ENCODE measurements at regions not wholly inside any gene's neighbourhood (a gene's known extent, or its start where the extent isn't known, plus 50 kb on each side); places are given as distances from the start of the nearest gene placed in this dataset.

DNA sequence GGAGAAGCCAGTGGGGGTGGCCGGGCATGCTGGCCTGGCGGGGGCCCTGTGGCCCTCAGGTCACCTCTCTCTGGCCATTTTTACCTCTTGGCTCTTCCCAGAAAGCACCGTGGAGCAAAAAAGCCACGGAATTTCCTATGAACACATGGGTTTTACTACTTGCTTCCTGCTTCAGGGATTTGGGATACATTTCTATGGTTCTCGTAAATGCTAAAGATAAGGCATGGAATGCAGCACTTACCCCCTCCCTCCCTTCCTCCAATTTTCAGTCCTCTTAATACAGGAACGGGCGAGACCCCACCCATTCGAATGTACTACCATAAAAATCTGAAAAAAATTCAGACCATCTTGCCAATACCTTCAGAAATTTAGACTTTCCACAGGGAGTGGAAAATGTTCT lies 279.7 kb downstream of the ARHGAP12 start:
- Histone ChIP-seq H3K27me3 (ENCODE audit: control insufficient read depth in 4 of 4, insufficient read depth in 4 of 4, low read length in 3 of 4) (no peaks in the 10 kb centered on the region), H3K4me3 (ENCODE audit: low read depth in 1 of 3, low read length in 3 of 3) (no peak overlapping the region), H3K9me3 (ENCODE audit: control insufficient read depth in 4 of 4, low read length in 3 of 4) (no peaks in the 10 kb centered on the region), H3K9ac (ENCODE audit: low read depth in 1 of 2, low read length in 2 of 2) (no peak overlapping the region), H3K36me3 (ENCODE audit: control insufficient read depth in 4 of 4, insufficient read depth in 3 of 4, low read depth in 1 of 4, low read length in 3 of 4) (no peaks in the 10 kb centered on the region), H3K4me1 (ENCODE audit: control insufficient read depth in 4 of 4, insufficient read depth in 4 of 4, low read length in 3 of 4) (no peaks in the 10 kb centered on the region), H3K27ac (ENCODE audit: low read depth in 1 of 2, low read length in 2 of 2) (no peak overlapping the region)
- TF ChIP-seq FOXA1 (IDR thresholded peaks at IDR 0.05) (no peak), RXRA (IDR thresholded peaks at IDR 0.05) (no peak), HNF4A (conservative IDR thresholded peaks at IDR 0.05) (no peak), TAF1 (conservative IDR thresholded peaks at IDR 0.05) (no peak), GABPA (IDR thresholded peaks at IDR 0.05 in 1 of 2, conservative IDR thresholded peaks at IDR 0.05 in 1 of 2) (no peak), EGR1 (IDR thresholded peaks at IDR 0.05; ENCODE audit: low read depth in 2 of 2) (no peak), YY1 (IDR thresholded peaks at IDR 0.05) (no peak)
- TF ChIP-seq, protein P1, sequence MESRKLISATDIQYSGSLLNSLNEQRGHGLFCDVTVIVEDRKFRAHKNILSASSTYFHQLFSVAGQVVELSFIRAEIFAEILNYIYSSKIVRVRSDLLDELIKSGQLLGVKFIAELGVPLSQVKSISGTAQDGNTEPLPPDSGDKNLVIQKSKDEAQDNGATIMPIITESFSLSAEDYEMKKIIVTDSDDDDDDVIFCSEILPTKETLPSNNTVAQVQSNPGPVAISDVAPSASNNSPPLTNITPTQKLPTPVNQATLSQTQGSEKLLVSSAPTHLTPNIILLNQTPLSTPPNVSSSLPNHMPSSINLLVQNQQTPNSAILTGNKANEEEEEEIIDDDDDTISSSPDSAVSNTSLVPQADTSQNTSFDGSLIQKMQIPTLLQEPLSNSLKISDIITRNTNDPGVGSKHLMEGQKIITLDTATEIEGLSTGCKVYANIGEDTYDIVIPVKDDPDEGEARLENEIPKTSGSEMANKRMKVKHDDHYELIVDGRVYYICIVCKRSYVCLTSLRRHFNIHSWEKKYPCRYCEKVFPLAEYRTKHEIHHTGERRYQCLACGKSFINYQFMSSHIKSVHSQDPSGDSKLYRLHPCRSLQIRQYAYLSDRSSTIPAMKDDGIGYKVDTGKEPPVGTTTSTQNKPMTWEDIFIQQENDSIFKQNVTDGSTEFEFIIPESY (IDR thresholded peaks at IDR 0.05), result no peak
- DNase-seq (ENCODE audit: low spot score), result no peak
- WGBS, result 70% methylated on average over 8 of the region's 8 CpGs

DNA sequence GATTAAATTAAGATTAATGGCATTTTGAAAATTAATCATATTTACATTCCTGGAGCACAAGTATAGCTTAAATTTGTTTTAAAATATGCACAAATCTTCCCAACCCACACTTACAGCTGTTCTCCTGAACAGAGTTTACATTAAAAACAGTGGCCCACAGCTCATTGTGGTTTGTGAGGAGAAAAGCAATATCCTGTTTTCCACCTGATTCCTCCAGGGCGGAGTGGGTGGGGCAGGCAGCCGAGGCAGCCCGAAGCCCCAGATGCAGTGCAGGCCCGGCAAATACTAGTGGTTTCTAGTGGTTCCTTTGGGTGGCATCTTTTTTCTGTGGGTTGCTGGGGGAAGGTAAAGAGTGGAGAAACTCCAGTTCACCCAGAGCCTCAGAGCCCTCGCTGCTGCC lies 280.8 kb downstream of the ARHGAP12 start:
- no peaks in the 10 kb centered on the region for H3K4me1 ChIP-seq (ENCODE audit: control insufficient read depth in 4 of 4, insufficient read depth in 4 of 4, low read length in 3 of 4)
- DNase-seq (ENCODE audit: low spot score), result no peak
- no peak overlapping the region for H3K27ac ChIP-seq (ENCODE audit: low read depth in 1 of 2, low read length in 2 of 2)
- no peak for TF ChIP-seq RXRA (IDR thresholded peaks at IDR 0.05)
- no peak for TF ChIP-seq EGR1 (IDR thresholded peaks at IDR 0.05; ENCODE audit: low read depth in 2 of 2)
- TF ChIP-seq YY1 (IDR thresholded peaks at IDR 0.05), result no peak
- TF ChIP-seq, protein P1 (IDR thresholded peaks at IDR 0.05), result no peak
- TF ChIP-seq, protein P2, sequence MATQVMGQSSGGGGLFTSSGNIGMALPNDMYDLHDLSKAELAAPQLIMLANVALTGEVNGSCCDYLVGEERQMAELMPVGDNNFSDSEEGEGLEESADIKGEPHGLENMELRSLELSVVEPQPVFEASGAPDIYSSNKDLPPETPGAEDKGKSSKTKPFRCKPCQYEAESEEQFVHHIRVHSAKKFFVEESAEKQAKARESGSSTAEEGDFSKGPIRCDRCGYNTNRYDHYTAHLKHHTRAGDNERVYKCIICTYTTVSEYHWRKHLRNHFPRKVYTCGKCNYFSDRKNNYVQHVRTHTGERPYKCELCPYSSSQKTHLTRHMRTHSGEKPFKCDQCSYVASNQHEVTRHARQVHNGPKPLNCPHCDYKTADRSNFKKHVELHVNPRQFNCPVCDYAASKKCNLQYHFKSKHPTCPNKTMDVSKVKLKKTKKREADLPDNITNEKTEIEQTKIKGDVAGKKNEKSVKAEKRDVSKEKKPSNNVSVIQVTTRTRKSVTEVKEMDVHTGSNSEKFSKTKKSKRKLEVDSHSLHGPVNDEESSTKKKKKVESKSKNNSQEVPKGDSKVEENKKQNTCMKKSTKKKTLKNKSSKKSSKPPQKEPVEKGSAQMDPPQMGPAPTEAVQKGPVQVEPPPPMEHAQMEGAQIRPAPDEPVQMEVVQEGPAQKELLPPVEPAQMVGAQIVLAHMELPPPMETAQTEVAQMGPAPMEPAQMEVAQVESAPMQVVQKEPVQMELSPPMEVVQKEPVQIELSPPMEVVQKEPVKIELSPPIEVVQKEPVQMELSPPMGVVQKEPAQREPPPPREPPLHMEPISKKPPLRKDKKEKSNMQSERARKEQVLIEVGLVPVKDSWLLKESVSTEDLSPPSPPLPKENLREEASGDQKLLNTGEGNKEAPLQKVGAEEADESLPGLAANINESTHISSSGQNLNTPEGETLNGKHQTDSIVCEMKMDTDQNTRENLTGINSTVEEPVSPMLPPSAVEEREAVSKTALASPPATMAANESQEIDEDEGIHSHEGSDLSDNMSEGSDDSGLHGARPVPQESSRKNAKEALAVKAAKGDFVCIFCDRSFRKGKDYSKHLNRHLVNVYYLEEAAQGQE (IDR thresholded peaks at IDR 0.05), result no peak
- H3K9me3 ChIP-seq (ENCODE audit: control insufficient read depth in 4 of 4, low read length in 3 of 4), result no peaks in the 10 kb centered on the region
- 85% methylated on average over 5 of the region's 5 CpGs for WGBS
- no peak overlapping the region for H3K4me3 ChIP-seq (ENCODE audit: low read depth in 1 of 3, low read length in 3 of 3)
- H3K27me3 ChIP-seq (ENCODE audit: control insufficient read depth in 4 of 4, insufficient read depth in 4 of 4, low read length in 3 of 4), result no peaks in the 10 kb centered on the region
- no peak overlapping the region for H3K9ac ChIP-seq (ENCODE audit: low read depth in 1 of 2, low read length in 2 of 2)
- H3K36me3 ChIP-seq (ENCODE audit: control insufficient read depth in 4 of 4, insufficient read depth in 3 of 4, low read depth in 1 of 4, low read length in 3 of 4), result no peaks in the 10 kb centered on the region

DNA sequence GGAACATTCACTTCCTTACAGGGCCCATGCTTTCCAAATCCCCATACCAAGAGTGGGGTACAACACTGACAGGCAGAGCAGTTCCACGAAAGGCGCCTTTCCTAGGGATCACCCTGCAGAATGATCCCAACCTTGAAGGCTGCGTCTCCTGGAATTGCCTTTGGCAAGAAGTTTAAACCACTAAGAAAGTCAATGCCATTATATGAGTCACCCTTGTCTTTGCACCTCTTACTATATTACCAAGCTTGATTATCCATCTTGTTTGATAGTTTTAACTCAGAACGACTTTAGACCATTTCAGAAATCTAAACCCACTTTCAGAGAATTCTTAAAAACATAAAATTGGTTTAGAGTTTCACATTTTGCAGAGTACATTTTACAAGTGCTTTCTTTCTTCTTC lies 282.1 kb downstream of the ARHGAP12 start:
- no peak for DNase-seq (ENCODE audit: low spot score)
- no peak overlapping the region for H3K4me3 ChIP-seq (ENCODE audit: low read depth in 1 of 3, low read length in 3 of 3)
- H3K9ac ChIP-seq (ENCODE audit: low read depth in 1 of 2, low read length in 2 of 2), result no peak overlapping the region
- H3K4me1 ChIP-seq (ENCODE audit: control insufficient read depth in 4 of 4, insufficient read depth in 4 of 4, low read length in 3 of 4), result no peaks in the 10 kb centered on the region
- no peak overlapping the region for H3K27ac ChIP-seq (ENCODE audit: low read depth in 1 of 2, low read length in 2 of 2)
- no peaks in the 10 kb centered on the region for H3K36me3 ChIP-seq (ENCODE audit: control insufficient read depth in 4 of 4, insufficient read depth in 3 of 4, low read depth in 1 of 4, low read length in 3 of 4)
- no peaks in the 10 kb centered on the region for H3K9me3 ChIP-seq (ENCODE audit: control insufficient read depth in 4 of 4, low read length in 3 of 4)
- 92% methylated on average over 4 of the region's 4 CpGs for WGBS
- H3K27me3 ChIP-seq (ENCODE audit: control insufficient read depth in 4 of 4, insufficient read depth in 4 of 4, low read length in 3 of 4), result no peaks in the 10 kb centered on the region
- TF ChIP-seq HNF4G (IDR thresholded peaks at IDR 0.05), result no peak
- TF ChIP-seq SP1 (IDR thresholded peaks at IDR 0.05), result no peak
- TF ChIP-seq, protein P2 (IDR thresholded peaks at IDR 0.05), result no peak
- no peak for TF ChIP-seq YY1 (IDR thresholded peaks at IDR 0.05)
- no peak for TF ChIP-seq FOXA2 (IDR thresholded peaks at IDR 0.05)
- no peak for TF ChIP-seq TAF1 (conservative IDR thresholded peaks at IDR 0.05)
- no peak for TF ChIP-seq FOXA1 (IDR thresholded peaks at IDR 0.05)
- TF ChIP-seq NR2F2 (IDR thresholded peaks at IDR 0.05), result no peak
- TF ChIP-seq, protein P3, sequence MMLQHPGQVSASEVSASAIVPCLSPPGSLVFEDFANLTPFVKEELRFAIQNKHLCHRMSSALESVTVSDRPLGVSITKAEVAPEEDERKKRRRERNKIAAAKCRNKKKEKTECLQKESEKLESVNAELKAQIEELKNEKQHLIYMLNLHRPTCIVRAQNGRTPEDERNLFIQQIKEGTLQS (IDR thresholded peaks at IDR 0.05), result no peak
- TF ChIP-seq, protein P1 (IDR thresholded peaks at IDR 0.05), result no peak
